HG02973 (cell line): ENCODE measurements at regions not wholly inside any gene's neighbourhood (a gene's known extent, or its start where the extent isn't known, plus 50 kb on each side); places are given as distances from the start of the nearest gene placed in this dataset.
A peak's percentile ranks its signal among the peaks of the same experiment; 100 is the strongest.

Experiments used
- ATAC-seq: cut with Tn5 transposase; IDR thresholded peaks from one replicate; pipeline ENCODE4 v1.9.1; 2021; ENCODE audit warnings: moderate library complexity; ENCODE audit not compliant: unreplicated experiment

- no peak for ATAC-seq
Measured at GRCh38 chr6:14273191-14273590, 155.6 kb downstream of the CD83 start.

GRCh38 chr6:14274016-14274415 lies 156.4 kb downstream of the CD83 start:
- no peak for ATAC-seq

GRCh38 chr6:14274546-14275492 lies 157.2 kb downstream of the CD83 start:
- ATAC-seq: no peak

- no peak for ATAC-seq
Measured at GRCh38 chr6:14275493-14275851, 157.9 kb downstream of the CD83 start.

GRCh38 chr6:14276071-14276470 lies 158.5 kb downstream of the CD83 start:
- ATAC-seq: no peak

- ATAC-seq: peak; percentile 74
Measured at GRCh38 chr6:14276667-14277404, 159.3 kb downstream of the CD83 start.

GRCh38 chr6:14277405-14277930 lies 159.9 kb downstream of the CD83 start:
- peak; percentile 36 for ATAC-seq

- ATAC-seq: no peak
Measured at GRCh38 chr6:14278006-14278405, 160.4 kb downstream of the CD83 start.

- no peak for ATAC-seq
Measured at GRCh38 chr6:14278446-14278845, 160.9 kb downstream of the CD83 start.

GRCh38 chr6:14280006-14280510 lies 162.5 kb downstream of the CD83 start:
- no peak for ATAC-seq

- ATAC-seq: no peak
Measured at GRCh38 chr6:14280766-14281293, 163.3 kb downstream of the CD83 start.

GRCh38 chr6:14281811-14282660 lies 164.5 kb downstream of the CD83 start:
- no peak for ATAC-seq

GRCh38 chr6:14282854-14283505 lies 165.4 kb downstream of the CD83 start:
- no peak for ATAC-seq

- ATAC-seq: no peak
Measured at GRCh38 chr6:14283600-14284235, 166.1 kb downstream of the CD83 start.

- no peak for ATAC-seq
Measured at GRCh38 chr6:14284969-14285590, 167.5 kb downstream of the CD83 start.

- ATAC-seq: no peak
Measured at GRCh38 chr6:14286144-14286543, 168.6 kb downstream of the CD83 start.

- no peak for ATAC-seq
Measured at GRCh38 chr6:14286634-14287428, 169.3 kb downstream of the CD83 start.

- no peak for ATAC-seq
Measured at GRCh38 chr6:14287707-14288106, 170.1 kb downstream of the CD83 start.
